ENCODE measurements at regions not wholly inside any gene's neighbourhood (a gene's known extent, or its start where the extent isn't known, plus 50 kb on each side); places are given as distances from the start of the nearest gene placed in this dataset.
A peak's percentile ranks its signal among the peaks of the same experiment; 100 is the strongest.

- peak; percentile 6 for DNase-seq (ENCODE audit: low spot score)
- TF ChIP-seq CTCF (IDR thresholded peaks at IDR 0.05; ENCODE audit: borderline replicate concordance, control extremely low read depth, extremely low read depth, insufficient read depth, missing control alignments) = no peak
- in situ Hi-C loops (cut with MboI; ENCODE audit: low sequenced_read_pairs, unreplicated experiment) = no loop called here
These were observed 126.7 kb downstream of the TLR5 start for GRCh38 chr1:223016381-223016780.

GRCh38 chr1:223016890-223017289, 126.2 kb downstream of the TLR5 start:
- DNase-seq (ENCODE audit: low spot score) = peak; percentile 10
- TF ChIP-seq CTCF (IDR thresholded peaks at IDR 0.05; ENCODE audit: borderline replicate concordance, control extremely low read depth, extremely low read depth, insufficient read depth, missing control alignments) = no peak
- in situ Hi-C loops (cut with MboI; ENCODE audit: low sequenced_read_pairs, unreplicated experiment) = no loop called here

- in situ Hi-C loops (cut with MboI; ENCODE audit: low sequenced_read_pairs, unreplicated experiment) = no loop called here
- no peak for DNase-seq (ENCODE audit: low spot score)
- no peak for TF ChIP-seq CTCF (IDR thresholded peaks at IDR 0.05; ENCODE audit: borderline replicate concordance, control extremely low read depth, extremely low read depth, insufficient read depth, missing control alignments)
These were observed 125.8 kb downstream of the TLR5 start for GRCh38 chr1:223017291-223017690.

- in situ Hi-C loops (cut with MboI; ENCODE audit: low sequenced_read_pairs, unreplicated experiment) = no loop called here
- TF ChIP-seq CTCF (IDR thresholded peaks at IDR 0.05; ENCODE audit: borderline replicate concordance, control extremely low read depth, extremely low read depth, insufficient read depth, missing control alignments) = no peak
- DNase-seq (ENCODE audit: low spot score) = no peak
These were observed 124.5 kb downstream of the TLR5 start for GRCh38 chr1:223018534-223018933.

GRCh38 chr1:223019256-223019655, 123.8 kb downstream of the TLR5 start:
- no peak for DNase-seq (ENCODE audit: low spot score)
- in situ Hi-C loops (cut with MboI; ENCODE audit: low sequenced_read_pairs, unreplicated experiment) = no loop called here
- TF ChIP-seq CTCF (IDR thresholded peaks at IDR 0.05; ENCODE audit: borderline replicate concordance, control extremely low read depth, extremely low read depth, insufficient read depth, missing control alignments) = no peak

- in situ Hi-C loops (cut with MboI; ENCODE audit: low sequenced_read_pairs, unreplicated experiment) = no loop called here
- no peak for TF ChIP-seq CTCF (IDR thresholded peaks at IDR 0.05; ENCODE audit: borderline replicate concordance, control extremely low read depth, extremely low read depth, insufficient read depth, missing control alignments)
- no peak for DNase-seq (ENCODE audit: low spot score)
These were observed 122.3 kb downstream of the TLR5 start for GRCh38 chr1:223020770-223021169.
